Hepatocyte (in vitro differentiated cells): ENCODE measurements at regions not wholly inside any gene's neighbourhood (a gene's known extent, or its start where the extent isn't known, plus 50 kb on each side); places are given as distances from the start of the nearest gene placed in this dataset.

Experiments used
- CTCF ChIP-seq: fragments of 200-600 bp; sonication (generic); IDR thresholded peaks from 2 replicates; pipeline ENCODE4 v1.5.1; 2016; ENCODE audit warnings: antibody characterized with exemption, mild to moderate bottlenecking; ENCODE audit not compliant: poor library complexity
- EZH2 ChIP-seq: fragments of 200-600 bp; sonication (generic); IDR thresholded peaks from 2 replicates; pipeline ENCODE4 v1.6.1; 2016; ENCODE audit warnings: antibody characterized with exemption, mild to moderate bottlenecking, borderline replicate concordance

GRCh38 chr2:59025157-59025757, 784.1 kb upstream of the FANCL start:
- TF ChIP-seq CTCF (peak; percentile 73), EZH2 (no peak)
